ENCODE measurements at regions not wholly inside any gene's neighbourhood (a gene's known extent, or its start where the extent isn't known, plus 50 kb on each side); places are given as distances from the start of the nearest gene placed in this dataset.
"Not testable (repeated sequence)": the region's sequence is repeated elsewhere in the genome, so short reads cannot be mapped to it uniquely, and the experiment has no call there.

GRCh38 chr1:245061808-245062207 lies 93.0 kb upstream of the KIF26B start:
- FAIRE-seq: not testable (repeated sequence)

- FAIRE-seq: no peak
These were observed 94.0 kb upstream of the KIF26B start for GRCh38 chr1:245060684-245061374.

GRCh38 chr1:245059806-245060424 lies 94.9 kb upstream of the KIF26B start:
- no peak for FAIRE-seq

GRCh38 chr1:245058882-245059281 lies 95.9 kb upstream of the KIF26B start:
- FAIRE-seq: no peak

GRCh38 chr1:245058436-245058835 lies 96.3 kb upstream of the KIF26B start:
- no peak for FAIRE-seq

- no peak for FAIRE-seq
These were observed 97.9 kb upstream of the KIF26B start for GRCh38 chr1:245056913-245057312.

GRCh38 chr1:245056296-245056695 lies 98.5 kb upstream of the KIF26B start:
- FAIRE-seq: not testable (repeated sequence)

GRCh38 chr1:245055752-245056151 lies 99.0 kb upstream of the KIF26B start:
- FAIRE-seq: no peak

GRCh38 chr1:245054507-245055270 lies 100.1 kb upstream of the KIF26B start:
- FAIRE-seq: no peak

- no peak for FAIRE-seq
These were observed 100.7 kb upstream of the KIF26B start for GRCh38 chr1:245054105-245054504.

- no peak for FAIRE-seq
These were observed 102.5 kb upstream of the KIF26B start for GRCh38 chr1:245052258-245052657.

GRCh38 chr1:245051349-245052221 lies 103.2 kb upstream of the KIF26B start:
- FAIRE-seq: no peak

GRCh38 chr1:245046769-245047168 lies 108.0 kb upstream of the KIF26B start:
- no peak for FAIRE-seq

GRCh38 chr1:245046315-245046714 lies 108.5 kb upstream of the KIF26B start:
- no peak for FAIRE-seq

GRCh38 chr1:245045087-245045881 lies 109.5 kb upstream of the KIF26B start:
- no peak for FAIRE-seq

- FAIRE-seq: no peak
These were observed 111.2 kb upstream of the KIF26B start for GRCh38 chr1:245043611-245043940.

GRCh38 chr1:245041058-245041698 lies 113.6 kb upstream of the KIF26B start:
- FAIRE-seq: no peak

- FAIRE-seq: no peak
These were observed 115.6 kb upstream of the KIF26B start for GRCh38 chr1:245039196-245039595.

- no peak for FAIRE-seq
These were observed 118.7 kb upstream of the KIF26B start for GRCh38 chr1:245036102-245036501.

GRCh38 chr1:245031041-245031440 lies 123.7 kb upstream of the KIF26B start:
- FAIRE-seq: no peak

GRCh38 chr1:245026247-245026646 lies 128.5 kb upstream of the KIF26B start:
- no peak for FAIRE-seq

GRCh38 chr1:245025525-245025924 lies 129.3 kb upstream of the KIF26B start:
- FAIRE-seq: no peak
